Inferior parietal cortex (tissue), 1 donor: ENCODE measurements at regions not wholly inside any gene's neighbourhood (a gene's known extent, or its start where the extent isn't known, plus 50 kb on each side); places are given as distances from the start of the nearest gene placed in this dataset.
"Not testable (repeated sequence)": the region's sequence is repeated elsewhere in the genome, so short reads cannot be mapped to it uniquely, and the experiment has no call there.

ENCODE experiments used
- DNase-seq: peaks from one replicate; pipeline ENCODE4 v3.0.0-alpha.2; 2016; ENCODE audit errors: extremely low spot score

DNA sequence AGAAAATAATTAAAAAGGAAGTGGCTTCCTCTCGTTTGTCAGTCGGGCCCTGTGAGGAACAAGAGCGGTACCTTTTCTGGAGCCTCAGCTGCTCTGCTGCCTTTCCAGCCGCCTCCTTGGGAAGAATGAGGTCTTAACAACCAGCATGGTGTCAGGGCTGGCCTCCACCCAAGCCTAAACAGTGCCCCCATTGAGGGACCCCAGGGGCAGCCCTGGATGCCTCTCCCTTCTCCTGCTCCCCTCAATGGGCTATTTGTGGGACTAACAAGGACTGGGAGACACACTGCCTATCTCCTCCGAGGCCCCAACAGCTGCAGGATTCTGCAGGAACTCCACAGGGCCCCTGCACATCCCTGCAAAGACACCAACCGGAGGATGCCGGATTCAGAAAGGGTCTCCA lies 155.4 kb upstream of the MAP3K1 start:
- peak; percentile 70 for DNase-seq

DNA sequence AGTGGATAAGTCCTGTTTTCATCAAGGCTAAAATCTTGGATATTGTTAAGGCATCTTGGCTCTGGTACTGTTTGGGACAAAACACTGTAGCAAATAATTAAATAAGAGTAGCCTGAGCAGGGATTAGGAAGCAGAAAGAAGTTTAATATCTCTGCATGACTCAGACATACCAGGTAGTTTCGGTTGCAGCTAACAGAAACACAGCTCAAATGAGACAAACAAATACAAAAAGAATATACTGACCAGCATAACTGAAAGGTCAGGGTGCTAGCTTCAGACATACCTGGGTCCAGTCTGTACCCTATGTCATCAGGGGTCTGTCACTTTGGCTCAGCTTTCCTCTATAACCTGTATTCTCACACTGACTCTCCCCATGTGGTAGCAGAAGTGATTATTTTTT lies 156.4 kb upstream of the MAP3K1 start:
- no peak for DNase-seq

DNA sequence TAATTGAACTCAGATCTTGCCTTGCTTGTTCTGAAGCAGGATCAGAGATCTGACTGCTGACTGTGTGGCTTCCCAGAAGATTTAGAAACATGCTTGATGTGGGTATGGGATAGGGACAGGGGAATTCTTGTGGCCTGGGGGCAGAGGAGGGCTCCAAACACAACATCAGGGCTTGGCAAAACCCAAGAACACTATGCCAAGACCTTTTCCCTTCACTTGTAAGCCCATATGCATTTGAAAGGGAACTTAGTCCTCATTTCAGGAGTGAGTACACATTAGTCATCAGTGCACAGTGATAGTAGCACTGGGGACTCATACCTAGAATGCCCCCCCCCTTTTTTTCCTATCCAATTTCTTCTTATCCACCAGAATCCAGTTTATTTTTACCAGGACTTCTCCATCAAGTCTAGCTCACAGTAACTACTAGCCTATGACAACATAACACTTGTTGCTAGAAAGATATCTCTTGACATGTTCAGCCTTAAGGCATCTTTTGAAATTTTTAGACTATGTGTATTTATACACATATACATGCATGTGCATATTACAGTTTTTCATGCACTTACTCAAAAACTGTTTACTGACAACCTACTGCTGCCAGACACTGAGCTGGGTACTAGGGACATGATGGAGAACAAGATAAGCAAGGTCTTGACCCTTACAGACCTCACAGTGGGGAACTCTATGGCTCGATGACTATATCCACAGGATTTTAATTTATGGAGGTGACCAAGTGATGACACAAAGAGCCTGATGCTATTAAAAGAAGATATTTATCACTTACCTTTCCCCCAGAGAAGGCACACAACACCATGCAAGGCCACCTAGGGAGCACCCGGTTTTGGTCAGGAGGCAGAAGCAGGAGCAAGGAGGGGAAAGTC lies 158.3 kb upstream of the MAP3K1 start:
- DNase-seq, result no peak

DNA sequence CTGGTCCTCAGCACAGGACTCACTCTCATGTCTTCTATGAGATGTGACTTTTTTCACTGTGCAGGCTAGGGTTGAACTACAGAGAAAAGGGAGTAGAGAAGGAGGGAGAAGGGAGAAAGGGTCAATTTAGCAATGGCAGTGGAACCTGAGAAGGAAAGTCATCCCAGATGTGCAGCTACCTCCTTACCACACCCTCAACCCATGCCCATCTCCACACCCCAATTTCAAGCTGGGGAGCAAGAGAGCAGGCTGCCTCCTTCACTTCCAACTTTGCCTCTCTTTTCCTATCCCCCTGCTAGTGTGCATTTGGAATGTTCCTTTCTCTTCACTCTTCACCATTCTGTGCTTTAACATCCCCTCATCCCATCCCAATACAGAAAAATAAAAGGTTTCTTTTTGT lies 163.5 kb upstream of the MAP3K1 start:
- DNase-seq, result no peak

GRCh38 chr5:56650386-56650785 lies 165.0 kb upstream of the MAP3K1 start:
- no peak for DNase-seq

GRCh38 chr5:56649569-56649968 lies 165.8 kb upstream of the MAP3K1 start:
- no peak for DNase-seq

DNA sequence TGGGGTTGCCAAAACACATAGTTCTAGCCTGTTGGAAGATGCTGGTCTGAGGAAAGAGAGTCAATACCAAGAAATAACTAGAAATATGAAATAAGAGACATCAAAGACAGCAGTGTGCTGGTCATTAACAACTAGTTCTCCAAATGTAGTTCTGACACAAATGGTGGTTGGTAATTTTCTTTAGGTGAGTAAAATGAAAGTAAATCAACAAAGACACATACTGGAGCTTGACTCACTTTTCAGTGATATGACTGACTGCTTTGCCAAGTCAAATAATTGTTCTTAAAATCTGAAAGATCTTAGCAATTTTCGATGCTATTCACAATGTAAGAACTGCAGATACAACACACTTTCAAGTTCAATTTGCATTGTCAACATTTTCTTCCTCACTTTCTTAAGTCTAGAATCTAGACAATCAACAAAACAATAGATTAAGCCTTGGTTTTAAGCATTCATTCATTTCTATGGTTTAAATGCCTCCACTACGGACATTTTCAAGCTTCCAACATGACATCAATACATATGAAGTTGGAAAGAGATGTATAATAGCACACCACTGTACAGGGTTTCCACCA lies 166.8 kb upstream of the MAP3K1 start:
- DNase-seq, result no peak

- DNase-seq, result no peak
These were observed 168.1 kb upstream of the MAP3K1 start for GRCh38 chr5:56647099-56647850.

DNA sequence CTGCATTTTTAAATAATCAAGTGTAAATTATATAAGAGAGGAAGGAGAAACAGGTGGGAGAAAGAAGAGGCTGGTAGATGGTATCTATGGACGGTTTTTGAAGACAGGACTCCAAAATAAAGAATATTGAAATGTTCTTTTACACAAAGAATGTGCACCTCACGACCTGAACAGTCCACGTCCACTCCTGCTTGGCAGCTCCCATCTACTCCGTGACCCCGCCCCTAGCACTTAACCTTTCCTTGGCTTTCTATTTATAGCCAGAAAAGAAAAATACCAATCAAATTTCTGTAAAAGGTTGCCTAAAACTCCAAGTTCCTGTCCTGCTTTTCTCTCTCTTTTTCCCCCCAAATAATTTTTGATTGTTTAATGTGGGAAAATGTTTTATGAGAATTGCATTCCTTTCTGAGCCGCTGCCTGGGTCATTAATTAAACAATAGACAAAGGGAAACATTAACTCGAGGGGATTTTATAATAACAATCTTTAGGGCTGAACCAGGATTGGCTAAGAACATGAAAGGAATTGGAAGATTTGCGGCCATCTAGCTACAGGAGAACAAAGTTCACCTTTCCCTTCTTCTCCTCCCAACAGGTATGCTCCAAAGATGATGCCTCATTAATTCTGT lies 173.6 kb upstream of the MAP3K1 start:
- DNase-seq, result no peak

DNA sequence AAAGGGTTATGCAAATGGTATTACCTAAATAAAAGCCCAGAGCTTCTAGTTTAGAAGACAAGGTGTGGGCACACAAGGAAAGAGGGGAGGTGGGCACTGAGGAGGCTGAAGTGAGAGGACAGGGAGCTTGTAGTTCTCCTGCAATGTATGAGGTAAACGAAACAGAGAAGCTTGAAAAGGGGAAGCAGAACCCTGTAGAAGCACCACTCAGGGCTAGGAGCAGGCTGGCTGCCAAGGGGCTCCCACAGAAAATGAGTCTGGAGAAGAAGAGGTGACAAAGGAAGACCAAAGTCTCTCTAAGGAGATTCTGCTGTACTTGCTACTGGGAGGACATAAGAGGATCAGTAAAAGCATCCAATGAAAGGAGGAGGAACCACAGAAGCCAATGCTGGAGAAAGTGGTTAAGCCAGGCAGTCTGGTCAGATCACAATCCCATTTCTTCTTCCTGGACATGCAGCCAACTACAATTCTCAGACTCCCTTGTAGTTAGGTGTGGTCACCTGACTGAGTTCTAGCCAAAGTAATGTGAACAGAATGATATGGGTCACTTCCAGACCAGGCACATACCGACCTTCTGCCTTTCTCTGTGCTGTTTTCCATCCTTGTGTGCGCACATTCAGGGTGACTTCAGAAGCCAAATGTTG lies 174.5 kb upstream of the MAP3K1 start:
- no peak for DNase-seq

- no peak for DNase-seq
These were observed 175.9 kb upstream of the MAP3K1 start for GRCh38 chr5:56639476-56639875.

DNA sequence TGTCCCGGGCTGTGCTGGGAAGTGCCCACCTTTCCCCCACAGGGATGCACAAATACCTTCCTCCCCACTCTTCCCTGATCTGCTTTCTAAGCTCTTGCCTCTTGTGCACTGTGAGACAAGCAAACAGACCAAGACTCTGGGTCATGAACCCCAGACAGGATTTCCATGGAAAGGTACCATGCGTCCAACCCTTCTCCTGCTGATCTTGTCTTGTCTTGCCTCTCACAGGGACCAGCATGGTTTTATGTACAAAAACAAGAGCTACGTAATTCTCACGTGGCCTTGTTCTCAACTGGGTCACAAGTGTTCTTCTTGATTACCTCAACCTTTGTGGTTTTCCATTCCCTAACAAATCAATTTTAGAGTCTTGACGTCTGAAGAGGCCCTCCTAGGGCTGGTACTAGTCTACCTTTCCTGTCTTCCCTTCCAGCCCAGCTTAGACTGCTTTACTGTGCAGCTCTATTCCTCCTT lies 176.5 kb upstream of the MAP3K1 start:
- DNase-seq, result no peak

- no peak for DNase-seq
These were observed 177.2 kb upstream of the MAP3K1 start for GRCh38 chr5:56638061-56638621.

GRCh38 chr5:56637321-56637920 lies 177.9 kb upstream of the MAP3K1 start:
- no peak for DNase-seq

GRCh38 chr5:56633950-56634349 lies 181.4 kb upstream of the MAP3K1 start:
- DNase-seq, result no peak

- no peak for DNase-seq
These were observed 182.4 kb upstream of the MAP3K1 start for GRCh38 chr5:56632939-56633338.

DNA sequence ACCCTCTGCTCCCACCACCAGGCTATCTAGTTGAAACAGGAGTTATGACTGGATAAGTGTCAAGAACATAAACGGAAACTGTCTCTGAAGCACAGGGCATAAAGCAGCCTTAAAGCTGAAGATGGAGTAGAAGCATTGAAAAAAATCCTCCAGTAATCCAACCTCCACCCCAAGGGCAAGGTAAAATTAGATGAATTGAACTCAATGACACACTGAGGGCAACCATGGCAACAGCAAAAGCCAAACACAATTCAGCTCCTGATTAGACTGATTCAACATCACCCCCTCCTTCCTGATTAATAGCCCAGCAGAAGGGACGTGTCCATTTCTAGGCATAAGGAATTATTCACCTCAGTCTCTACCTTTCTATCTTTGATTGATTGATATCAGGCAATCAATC lies 183.2 kb upstream of the MAP3K1 start:
- no peak for DNase-seq

GRCh38 chr5:56631719-56632118 lies 183.6 kb upstream of the MAP3K1 start:
- DNase-seq, result no peak

GRCh38 chr5:56628616-56629015 lies 186.7 kb upstream of the MAP3K1 start:
- not testable (repeated sequence) for DNase-seq

- DNase-seq, result no peak
These were observed 189.8 kb upstream of the MAP3K1 start for GRCh38 chr5:56625541-56625940.

- no peak for DNase-seq
These were observed 190.6 kb upstream of the MAP3K1 start for GRCh38 chr5:56624751-56625150.
